H9 (cell line): ENCODE measurements at regions not wholly inside any gene's neighbourhood (a gene's known extent, or its start where the extent isn't known, plus 50 kb on each side); places are given as distances from the start of the nearest gene placed in this dataset.

Experiments
- DNase-seq: peaks from one replicate; pipeline ENCODE4 v3.0.0-alpha.2; 2017
- H2AFZ ChIP-seq: one replicate; pipeline ENCODE4 v1.6.1; 2013; ENCODE audit warnings: mild to moderate bottlenecking, low read length, control low read depth, moderate library complexity
- H2AK5ac ChIP-seq: 2 replicates; pipeline ENCODE4 v1.6.1; 2013; ENCODE audit warnings: low read length, control low read depth, mixed read lengths; ENCODE audit not compliant: insufficient read length
- H2BK120ac ChIP-seq: one replicate; pipeline ENCODE4 v1.6.1; 2013; ENCODE audit warnings: low read depth, mild to moderate bottlenecking, low read length, control low read depth, inconsistent platforms; ENCODE audit not compliant: poor library complexity, severe bottlenecking
- H2BK12ac ChIP-seq: 2 replicates; pipeline ENCODE4 v1.6.1; 2013; ENCODE audit warnings: low read length, control low read depth, mixed read lengths, low read depth; ENCODE audit not compliant: insufficient read length
- H2BK15ac ChIP-seq: 2 replicates; pipeline ENCODE4 v1.6.1; 2013; ENCODE audit warnings: low read depth, low read length, control low read depth
- H2BK20ac ChIP-seq: one replicate; pipeline ENCODE4 v1.6.1; 2013; ENCODE audit warnings: low read depth, mild to moderate bottlenecking, low read length, control low read depth, inconsistent platforms; ENCODE audit not compliant: poor library complexity, severe bottlenecking
- H2BK5ac ChIP-seq: 2 replicates; pipeline ENCODE4 v1.6.1; 2013; ENCODE audit warnings: low read length, control low read depth, mixed read lengths; ENCODE audit not compliant: insufficient read length
- H3K14ac ChIP-seq: 2 replicates; pipeline ENCODE4 v1.6.1; 2013; ENCODE audit warnings: low read length, control low read depth; ENCODE audit not compliant: insufficient read depth
- H3K18ac ChIP-seq: 2 replicates; pipeline ENCODE4 v1.6.1; 2013; ENCODE audit warnings: low read depth, mild to moderate bottlenecking, mixed read lengths, low read length, control low read depth; ENCODE audit not compliant: insufficient read length
- H3K23ac ChIP-seq: 2 replicates; pipeline ENCODE4 v1.6.1; 2013; ENCODE audit warnings: low read length, control low read depth, mixed read lengths, low read depth; ENCODE audit not compliant: insufficient read length
- H3K23me2 ChIP-seq: 2 replicates; pipeline ENCODE4 v1.6.1; 2013; ENCODE audit warnings: low read depth, mild to moderate bottlenecking, mixed read lengths, low read length, control low read depth; ENCODE audit not compliant: insufficient read length, poor library complexity, severe bottlenecking
- H3K27ac ChIP-seq: 2 replicates; pipeline ENCODE4 v1.5.1; 2013; ENCODE audit warnings: low read length, control low read depth, mixed read lengths, low read depth; ENCODE audit not compliant: insufficient read length
- H3K27me3 ChIP-seq: 2 replicates; pipeline ENCODE4 v1.6.1; 2013; ENCODE audit warnings: low read length, control low read depth, inconsistent platforms; ENCODE audit not compliant: insufficient read depth
- H3K4ac ChIP-seq: 2 replicates; pipeline ENCODE4 v1.6.1; 2013; ENCODE audit warnings: low read depth, mild to moderate bottlenecking, control low read depth, inconsistent platforms, low read length, moderate library complexity
- H3K4me1 ChIP-seq: 2 replicates; pipeline ENCODE4 v1.6.1; 2013; ENCODE audit warnings: low read length, control low read depth, inconsistent platforms; ENCODE audit not compliant: insufficient read depth
- H3K4me2 ChIP-seq: 2 replicates; pipeline ENCODE4 v1.6.1; 2013; ENCODE audit warnings: low read length, control low read depth, mixed read lengths; ENCODE audit not compliant: insufficient read length, insufficient read depth
- H3K56ac ChIP-seq: 2 replicates; pipeline ENCODE4 v1.6.1; 2013; ENCODE audit warnings: low read depth, mild to moderate bottlenecking, mixed read lengths, low read length, control low read depth; ENCODE audit not compliant: insufficient read length
- H3K79me1 ChIP-seq: 2 replicates; pipeline ENCODE4 v1.6.1; 2013; ENCODE audit warnings: low read depth, mild to moderate bottlenecking, moderate library complexity, low read length, control low read depth, inconsistent platforms; ENCODE audit not compliant: insufficient read depth, poor library complexity, severe bottlenecking
- H3K79me2 ChIP-seq: 2 replicates; pipeline ENCODE4 v1.6.1; 2013; ENCODE audit warnings: low read length, control low read depth, inconsistent platforms; ENCODE audit not compliant: insufficient read depth
- H3K9ac ChIP-seq: 2 replicates; pipeline ENCODE4 v1.6.1; 2013; ENCODE audit warnings: low read length, control low read depth, mixed read lengths; ENCODE audit not compliant: insufficient read length; ENCODE audit errors: extremely low read depth
- H3K9me3 ChIP-seq: one replicate; pipeline ENCODE4 v1.6.1; 2013; ENCODE audit warnings: low read depth, low read length, inconsistent platforms; ENCODE audit not compliant: control insufficient read depth
- H3T11ph ChIP-seq: one replicate; pipeline ENCODE4 v1.6.1; 2013; ENCODE audit warnings: mild to moderate bottlenecking, low read length, control low read depth, inconsistent platforms
- H4K20me1 ChIP-seq: one replicate; pipeline ENCODE4 v1.6.1; 2013; ENCODE audit not compliant: control insufficient read depth, insufficient read length, insufficient read depth
- H4K5ac ChIP-seq: 2 replicates; pipeline ENCODE4 v1.6.1; 2013; ENCODE audit warnings: low read depth, mild to moderate bottlenecking, mixed read lengths, low read length, control low read depth; ENCODE audit not compliant: insufficient read length
- H4K8ac ChIP-seq: replicated peaks from 2 replicates; pipeline ENCODE4 v1.6.1; 2013; ENCODE audit warnings: low read length, control low read depth, mixed read lengths, low read depth; ENCODE audit not compliant: insufficient read length
- H4K91ac ChIP-seq: 2 replicates; pipeline ENCODE4 v1.6.1; 2013; ENCODE audit warnings: low read depth, mild to moderate bottlenecking, moderate library complexity, mixed read lengths, low read length, control low read depth; ENCODE audit not compliant: insufficient read length
- H3K27ac Mint-ChIP-seq, 3 experiments: 2 replicates in 2 of 3; 3 replicates in 1 of 3; pipeline ENCODE4 v1.8.0; 2020 to 2021; ENCODE audit warnings: mixed read lengths in 3 of 3, mild to moderate bottlenecking in 1 of 3, moderate library complexity in 1 of 3
- H3K27me3 Mint-ChIP-seq: 2 replicates; pipeline ENCODE4 v1.8.0; 2021; ENCODE audit warnings: low read depth, mild to moderate bottlenecking, moderate library complexity, mixed read lengths
- H3K36me3 Mint-ChIP-seq, 3 experiments: 2 replicates in 2 of 3; 3 replicates in 1 of 3; pipeline ENCODE4 v1.8.0; 2020 to 2021; ENCODE audit warnings: low read depth in 3 of 3, mixed read lengths in 3 of 3; ENCODE audit not compliant: insufficient read depth in 1 of 3
- H3K4me1 Mint-ChIP-seq, 2 experiments: 2 replicates each; pipeline ENCODE4 v1.8.0; 2020; ENCODE audit warnings: mixed read lengths in 2 of 2
- H3K4me3 Mint-ChIP-seq, 2 experiments: 2 replicates in 1 of 2; 3 replicates in 1 of 2; pipeline ENCODE4 v1.8.0; 2020 to 2021; ENCODE audit warnings: mild to moderate bottlenecking in 2 of 2, mixed read lengths in 2 of 2, moderate library complexity in 1 of 2
- H3K9me3 Mint-ChIP-seq, 2 experiments: 2 replicates in 1 of 2; 3 replicates in 1 of 2; pipeline ENCODE4 v1.8.0; 2020; ENCODE audit warnings: mild to moderate bottlenecking in 2 of 2, mixed read lengths in 2 of 2, moderate library complexity in 1 of 2
- CTCF ChIP-seq: fragments of 200-600 bp; sonication (generic); conservative IDR thresholded peaks from 3 replicates; pipeline ENCODE4 v1.8.0; 2021; ENCODE audit warnings: antibody characterized with exemption, mild to moderate bottlenecking
- WGBS: extraction: QIAGEN DNeasy Blood & Tissue Kit; methylation state at CpG from one replicate; pipeline ENCODE4 v1.1.7; 2013; ENCODE audit warnings: missing lambda C conversion rate, low lambda C conversion rate, mixed read lengths; ENCODE audit not compliant: insufficient read length; ENCODE audit errors: extremely low coverage; 5-methylcytosine and 5-hydroxymethylcytosine counted together

GRCh38 chr5:57362951-57363350 is 119.7 kb downstream of the ACTBL2 start:
- no peaks in the 10 kb centered on the region for H3K36me3 Mint-ChIP-seq
- H3K9me3 Mint-ChIP-seq: no peaks in the 10 kb centered on the region
- Histone ChIP-seq H3K27ac (no peak overlapping the region), H3K9ac (no peak overlapping the region), H2AFZ (no peak overlapping the region), H3K23ac (no peak overlapping the region), H2BK15ac (no peak overlapping the region), H3K27me3 (no peaks in the 10 kb centered on the region), H3K4ac (no peak overlapping the region), H4K8ac (no peak overlapping the region), H3K23me2 (no peaks in the 10 kb centered on the region), H3K18ac (no peak overlapping the region), H4K20me1 (no peaks in the 10 kb centered on the region), H3T11ph (no peak overlapping the region), H2AK5ac (no peak overlapping the region), H2BK120ac (no peak overlapping the region), H3K4me1 (no peaks in the 10 kb centered on the region), H2BK12ac (no peak overlapping the region), H4K5ac (no peak overlapping the region), H3K9me3 (no peaks in the 10 kb centered on the region), H2BK5ac (no peak overlapping the region), H3K4me2 (no peak overlapping the region), H4K91ac (no peak overlapping the region), H3K79me2 (no peaks in the 10 kb centered on the region), H3K56ac (no peak overlapping the region), H3K79me1 (no peaks in the 10 kb centered on the region), H2BK20ac (no peak overlapping the region), H3K14ac (no peak overlapping the region)
- H3K27ac Mint-ChIP-seq: no peak overlapping the region
- no peak overlapping the region for H3K4me3 Mint-ChIP-seq
- no peaks in the 10 kb centered on the region for H3K4me1 Mint-ChIP-seq
- no peak for TF ChIP-seq CTCF
- DNase-seq: no peak
- no CpG with 5 or more reads among the region's 5 CpGs for WGBS
- no peaks in the 10 kb centered on the region for H3K27me3 Mint-ChIP-seq
